ENCODE measurements at regions not wholly inside any gene's neighbourhood (a gene's known extent, or its start where the extent isn't known, plus 50 kb on each side); places are given as distances from the start of the nearest gene placed in this dataset.
A peak's percentile ranks its signal among the peaks of the same experiment; 100 is the strongest.

GRCh38 chr9:3732077-3733038 is 206.6 kb upstream of the RFX3 start:
- DNase-seq (ENCODE audit: low spot score): peak; percentile 34

DNA sequence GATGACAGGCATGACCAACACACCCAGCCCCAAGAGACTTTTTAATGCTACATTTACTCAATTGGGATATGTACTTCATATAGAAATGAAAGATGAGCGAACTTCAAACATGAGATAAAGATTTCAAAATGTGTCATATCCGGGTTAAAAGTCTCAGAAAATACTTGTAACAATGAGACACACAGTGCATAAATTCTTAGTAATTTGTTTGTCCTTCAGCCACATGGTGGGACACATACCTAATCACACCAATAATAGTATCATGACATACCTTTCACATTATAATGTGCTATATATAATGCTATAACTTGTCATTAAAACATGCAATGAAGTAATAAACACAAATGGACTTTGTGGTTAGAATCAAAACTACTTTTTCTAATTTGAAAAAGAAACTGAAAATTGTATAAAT is 204.7 kb upstream of the RFX3 start:
- no peak for DNase-seq (ENCODE audit: low spot score)

DNA sequence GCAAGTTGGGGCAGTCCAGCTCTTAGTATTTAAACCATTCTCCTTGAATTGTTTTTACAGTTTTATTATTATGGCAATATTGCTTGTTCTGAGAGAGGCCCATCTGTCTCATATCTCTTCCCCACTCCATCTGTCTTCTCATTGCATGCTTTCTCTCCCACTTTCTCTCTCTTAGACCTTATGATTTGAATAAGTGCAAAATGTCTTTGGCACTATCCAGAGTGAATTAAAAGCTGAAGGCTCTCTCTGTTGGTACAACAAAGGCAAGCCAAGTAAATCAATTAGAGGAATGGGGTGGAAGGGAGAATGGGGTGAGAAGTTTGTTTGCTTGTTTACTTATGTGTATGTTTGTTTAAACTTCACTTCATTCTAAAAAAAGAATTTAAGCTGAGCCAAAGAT is 195.3 kb upstream of the RFX3 start:
- DNase-seq (ENCODE audit: low spot score): no peak

- no peak for DNase-seq (ENCODE audit: low spot score)
Measured at GRCh38 chr9:3719286-3719685, 193.5 kb upstream of the RFX3 start.

DNA sequence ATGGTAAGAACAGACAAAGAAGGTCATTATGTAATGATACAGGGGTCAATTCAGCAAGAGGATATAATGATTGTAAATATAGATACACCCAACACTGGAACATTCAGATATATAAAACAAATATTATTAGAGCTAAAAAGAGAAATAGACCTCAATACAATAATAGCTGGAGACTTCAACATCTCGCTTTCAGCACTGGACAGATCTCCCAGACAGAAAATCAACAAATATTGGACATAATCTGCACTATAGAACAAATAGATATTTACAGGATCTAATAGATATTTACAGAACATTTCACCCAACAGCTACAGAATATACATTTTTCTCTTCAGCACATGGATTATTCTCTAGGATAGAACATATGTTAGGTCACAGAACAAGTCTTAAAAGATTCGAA is 190.6 kb upstream of the RFX3 start:
- no peak for DNase-seq (ENCODE audit: low spot score)

GRCh38 chr9:3708751-3709150 is 182.9 kb upstream of the RFX3 start:
- DNase-seq (ENCODE audit: low spot score): no peak

GRCh38 chr9:3704890-3705289 is 179.1 kb upstream of the RFX3 start:
- no peak for DNase-seq (ENCODE audit: low spot score)

DNA sequence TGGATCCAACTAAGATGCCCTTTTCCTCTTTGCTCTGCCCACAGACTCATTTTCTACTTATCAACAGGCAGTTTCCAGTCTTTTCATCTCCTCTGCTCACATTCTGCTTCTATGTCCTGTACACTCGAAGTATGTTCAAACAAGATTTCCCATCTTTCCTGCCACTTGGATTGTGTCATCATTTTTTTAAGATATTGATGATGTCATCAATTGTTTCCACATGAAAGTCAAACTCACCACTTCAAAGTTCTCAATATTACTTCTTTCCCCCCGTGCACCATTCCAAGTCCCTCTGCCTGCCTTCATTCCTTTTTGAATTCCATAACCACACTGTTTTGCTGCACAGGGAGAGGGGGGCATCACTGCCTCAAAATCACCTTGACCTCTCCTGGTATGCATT is 175.0 kb upstream of the RFX3 start:
- DNase-seq (ENCODE audit: low spot score): no peak

DNA sequence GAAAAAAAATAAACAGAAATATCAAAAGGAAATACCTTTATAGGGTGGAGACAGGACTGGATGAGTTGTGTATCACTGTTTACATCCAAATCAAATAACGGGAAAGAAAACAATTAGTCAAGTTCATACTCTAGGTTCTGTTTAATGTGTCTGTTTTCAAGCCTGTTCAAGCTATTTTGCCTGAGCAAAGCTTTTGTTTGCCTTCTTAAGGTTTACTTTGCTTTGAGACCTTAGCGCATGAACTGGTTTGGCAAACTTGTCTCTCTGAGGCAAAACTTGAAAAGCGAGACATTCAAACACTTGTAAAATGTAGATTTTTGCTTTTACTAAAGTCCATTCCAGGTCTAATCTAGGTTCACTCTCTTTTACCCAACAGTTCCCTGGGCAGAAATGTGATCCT is 174.1 kb upstream of the RFX3 start:
- no peak for DNase-seq (ENCODE audit: low spot score)

DNA sequence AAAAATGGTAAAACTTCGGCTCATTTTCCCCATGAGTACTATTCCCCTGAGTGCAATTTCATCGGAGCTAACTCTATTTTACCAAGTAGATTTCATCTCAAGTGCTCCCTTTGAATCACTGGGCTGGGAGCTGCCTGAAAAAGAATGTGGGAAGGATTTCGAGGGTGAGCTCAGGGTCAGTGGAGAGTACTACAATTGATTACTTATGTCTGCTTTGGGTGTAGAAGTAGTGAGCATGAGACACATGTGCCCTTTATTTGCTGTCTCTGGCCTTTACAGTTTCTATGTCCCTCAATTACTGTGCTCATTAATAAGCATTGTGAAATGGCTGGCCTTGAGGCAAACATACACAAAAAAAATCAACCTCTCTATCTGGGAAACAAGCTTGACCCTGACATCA is 172.7 kb upstream of the RFX3 start:
- DNase-seq (ENCODE audit: low spot score): no peak

DNA sequence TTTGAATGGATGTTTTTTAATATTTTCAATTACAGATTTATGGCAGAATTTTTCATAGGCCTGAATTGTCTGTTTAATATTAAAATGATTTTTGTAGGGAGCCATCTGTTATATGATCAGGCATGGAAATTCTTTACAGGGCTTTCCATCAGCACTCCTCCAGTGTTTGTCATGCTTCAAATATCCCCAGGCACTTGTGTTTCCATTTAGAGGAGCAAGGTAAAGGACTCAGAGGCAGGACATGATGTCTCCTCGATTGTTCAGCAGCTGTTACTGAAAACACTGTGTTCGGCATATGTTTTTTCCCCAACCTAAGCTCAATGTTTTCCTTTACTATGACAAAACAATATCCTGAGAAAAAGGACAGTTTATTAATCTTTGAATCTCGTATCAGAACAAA is 172.3 kb upstream of the RFX3 start:
- no peak for DNase-seq (ENCODE audit: low spot score)

- DNase-seq (ENCODE audit: low spot score): no peak
Measured at GRCh38 chr9:3696368-3696767, 170.6 kb upstream of the RFX3 start.

DNA sequence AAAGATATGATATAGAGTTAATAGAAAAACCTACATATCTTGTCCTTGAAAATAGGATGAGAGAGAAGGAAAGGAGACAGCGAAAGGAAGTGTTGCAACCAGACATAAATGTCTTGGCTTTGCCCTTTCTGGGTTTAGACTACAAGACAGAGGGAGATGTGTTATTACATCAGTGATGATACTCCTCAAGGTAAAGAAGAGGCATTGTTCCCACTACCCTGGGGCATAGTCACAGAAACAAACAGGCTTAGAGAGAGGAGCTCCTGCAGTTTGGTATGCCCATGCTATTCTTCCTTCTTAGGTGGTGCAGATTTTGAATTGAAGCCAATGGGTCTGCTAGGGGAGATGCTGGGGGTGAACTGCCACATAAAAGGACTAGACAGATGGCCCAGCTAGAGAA is 166.8 kb upstream of the RFX3 start:
- no peak for DNase-seq (ENCODE audit: low spot score)

- no peak for DNase-seq (ENCODE audit: low spot score)
Measured at GRCh38 chr9:3689555-3689954, 163.8 kb upstream of the RFX3 start.

DNA sequence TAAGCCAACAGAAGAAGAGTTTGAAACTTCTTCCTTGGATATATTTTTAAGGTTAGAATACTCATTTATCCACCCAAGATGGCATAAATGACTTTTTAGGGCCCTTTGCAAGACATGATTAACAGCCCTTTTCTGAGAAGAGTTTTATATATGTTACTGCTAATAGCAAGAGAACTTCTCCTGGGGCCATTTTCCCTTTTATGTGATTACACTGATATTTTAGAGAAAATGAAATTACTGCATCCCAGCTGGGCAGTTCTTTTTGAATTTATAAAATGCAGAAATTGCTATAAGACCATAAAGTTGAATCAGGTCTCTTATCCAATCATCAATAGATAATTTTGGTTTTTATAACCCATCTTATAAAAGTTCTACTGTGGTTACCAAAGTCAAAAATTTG is 161.3 kb upstream of the RFX3 start:
- DNase-seq (ENCODE audit: low spot score): no peak

DNA sequence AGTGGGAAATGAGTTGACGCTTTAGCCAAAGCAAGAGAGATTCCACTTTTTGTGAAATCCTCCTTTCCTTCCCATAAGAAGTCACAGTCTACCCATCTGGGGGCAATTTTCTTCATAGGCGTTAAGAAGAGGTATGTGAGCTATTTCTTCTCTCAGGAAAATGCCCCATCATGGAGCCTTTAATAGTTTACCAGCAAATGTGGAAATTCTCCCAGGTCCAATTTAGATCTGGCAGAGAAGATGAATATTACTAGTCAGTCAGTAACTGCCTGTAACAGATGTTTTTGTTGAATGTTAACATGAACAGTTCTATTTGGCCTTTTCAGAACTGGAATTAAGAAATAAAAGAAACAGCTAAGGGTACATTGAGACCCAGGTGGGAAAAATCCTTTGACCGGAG is 156.4 kb upstream of the RFX3 start:
- DNase-seq (ENCODE audit: low spot score): no peak

- no peak for DNase-seq (ENCODE audit: low spot score)
Measured at GRCh38 chr9:3677541-3677940, 151.7 kb upstream of the RFX3 start.

- DNase-seq (ENCODE audit: low spot score): no peak
Measured at GRCh38 chr9:3676766-3677165, 151.0 kb upstream of the RFX3 start.

DNA sequence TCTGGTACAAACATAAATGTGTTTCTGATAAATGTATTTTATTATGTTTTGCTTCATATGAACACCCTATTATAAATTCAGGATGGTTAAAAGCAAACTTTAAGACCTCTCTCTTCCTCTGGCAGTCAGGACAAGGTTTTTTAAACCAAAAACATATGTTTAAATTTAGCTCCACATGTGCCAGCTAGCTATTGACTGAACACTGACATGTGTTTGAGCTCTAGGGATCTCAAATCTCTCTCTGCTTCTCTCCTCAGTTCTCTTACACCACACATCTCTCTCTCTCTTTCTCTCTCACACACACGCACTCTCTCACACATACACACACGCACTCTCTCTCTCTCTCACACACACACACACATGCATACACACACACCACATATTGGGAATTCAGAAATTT is 150.1 kb upstream of the RFX3 start:
- no peak for DNase-seq (ENCODE audit: low spot score)

DNA sequence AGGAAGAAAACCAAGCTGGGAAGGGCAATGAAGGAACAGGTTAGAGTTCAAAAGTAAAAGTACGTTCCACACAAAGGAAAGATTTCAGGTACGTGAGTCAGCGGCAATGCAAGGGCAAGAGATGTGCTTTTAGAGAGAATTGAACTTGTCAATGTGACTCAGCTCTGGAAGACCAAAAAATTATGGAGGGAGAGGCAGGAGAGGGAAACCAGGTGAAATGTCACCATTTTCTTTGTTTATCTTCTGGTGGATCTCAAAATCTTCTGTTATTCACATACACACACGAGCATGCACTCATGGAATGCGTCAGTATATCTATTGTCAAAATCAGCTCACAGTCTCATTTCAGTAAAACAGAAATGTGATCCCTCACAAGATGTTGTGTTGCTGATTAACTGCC is 148.8 kb upstream of the RFX3 start:
- DNase-seq (ENCODE audit: low spot score): no peak

- no peak for DNase-seq (ENCODE audit: low spot score)
Measured at GRCh38 chr9:3672399-3672798, 146.6 kb upstream of the RFX3 start.

GRCh38 chr9:3664044-3664443 is 138.2 kb upstream of the RFX3 start:
- DNase-seq (ENCODE audit: low spot score): no peak

DNA sequence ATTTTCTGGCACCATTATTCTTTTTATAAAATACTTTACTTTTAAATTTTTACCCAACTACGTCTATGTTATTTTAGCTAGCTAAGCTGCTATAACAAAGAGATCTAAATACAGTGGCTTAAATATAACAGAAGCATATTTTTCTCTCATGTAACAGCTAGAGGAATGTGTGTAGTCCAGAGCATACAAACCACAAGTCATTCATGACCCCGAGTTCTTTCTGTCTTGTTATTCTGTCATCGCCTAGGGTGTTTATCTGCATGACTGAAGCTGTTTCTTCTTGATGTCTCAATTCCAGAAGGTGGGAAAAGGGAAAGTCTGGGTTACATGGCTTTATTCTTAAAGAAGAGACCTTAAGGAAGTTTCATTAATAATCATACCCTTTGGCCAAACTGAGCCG is 136.9 kb upstream of the RFX3 start:
- DNase-seq (ENCODE audit: low spot score): no peak

GRCh38 chr9:3660936-3661335 is 135.1 kb upstream of the RFX3 start:
- DNase-seq (ENCODE audit: low spot score): no peak
